IMR-90 (cell line): ENCODE measurements at regions not wholly inside any gene's neighbourhood (a gene's known extent, or its start where the extent isn't known, plus 50 kb on each side); places are given as distances from the start of the nearest gene placed in this dataset.

Source experiments
- ATAC-seq: fragments of 200-7000 bp; cut with Tn5 transposase; 2 replicates; pipeline ENCODE4 v1.9.1; 2020; ENCODE audit warnings: low read depth, mild to moderate bottlenecking, moderate library complexity
- BruUV-seq: library from RNA; stranded (reverse); fragments of 400-500 nt; replicated peaks from 2 replicates; lab custom pipeline; 2021; lab: Mats Ljungman, UMichigan
- CTCF ChIA-PET: fragments of 300-600 bp; formaldehyde crosslinking; extraction: SDS; loops from one replicate; lab custom pipeline; 2021; ENCODE audit warnings: antibody characterized with exemption; lab: Yijun Ruan, JAX
- POLR2A ChIA-PET: fragments of 300-600 bp; sonication (Branson Sonifier 250); formaldehyde crosslinking; loops from one replicate; lab custom pipeline; 2022; ENCODE audit warnings: antibody characterized with exemption; ENCODE audit not compliant: unreplicated experiment; lab: Charles Lee
- DNase-seq: peaks from one replicate; pipeline ENCODE4 v3.0.0; 2013
- H2AFZ ChIP-seq: replicated peaks from 2 replicates; pipeline ENCODE3; 2013; ENCODE audit warnings: low read length, mild to moderate bottlenecking; ENCODE audit not compliant: poor library complexity
- H2AK5ac ChIP-seq: 2 replicates; pipeline ENCODE4 v1.6.1; 2013; ENCODE audit warnings: low read depth, low read length, inconsistent platforms
- H2AK9ac ChIP-seq: replicated peaks from 2 replicates; pipeline ENCODE3; 2013; ENCODE audit warnings: mild to moderate bottlenecking, low read depth, low read length, moderate library complexity; ENCODE audit not compliant: poor library complexity
- H2BK120ac ChIP-seq: 2 replicates; pipeline ENCODE4 v1.6.1; 2013; ENCODE audit warnings: low read depth, low read length, inconsistent platforms
- H2BK15ac ChIP-seq: 3 replicates; pipeline ENCODE4 v1.6.1; 2013; ENCODE audit warnings: low read depth, low read length, inconsistent platforms
- H2BK20ac ChIP-seq: 2 replicates; pipeline ENCODE4 v1.6.1; 2013; ENCODE audit warnings: low read depth, mild to moderate bottlenecking, inconsistent platforms, low read length, moderate library complexity
- H2BK5ac ChIP-seq: 2 replicates; pipeline ENCODE4 v1.6.1; 2013; ENCODE audit warnings: mild to moderate bottlenecking, low read depth, low read length, inconsistent platforms; ENCODE audit not compliant: poor library complexity, severe bottlenecking
- H3K14ac ChIP-seq: replicated peaks from 2 replicates; pipeline ENCODE4 v1.6.1; 2013; ENCODE audit warnings: low read depth, low read length, inconsistent platforms
- H3K18ac ChIP-seq: 2 replicates; pipeline ENCODE4 v1.6.1; 2013; ENCODE audit warnings: low read depth, low read length, control low read depth
- H3K23ac ChIP-seq: 2 replicates; pipeline ENCODE4 v1.6.1; 2013; ENCODE audit warnings: low read depth, low read length, inconsistent platforms
- H3K27ac ChIP-seq: 2 replicates; pipeline ENCODE4 v1.5.1; 2013; ENCODE audit warnings: mild to moderate bottlenecking, control low read depth, low read length; ENCODE audit not compliant: insufficient read depth
- H3K27me3 ChIP-seq: 2 replicates; pipeline ENCODE4 v1.6.1; 2013; ENCODE audit warnings: low read length; ENCODE audit not compliant: control insufficient read depth, insufficient read depth
- H3K36me3 ChIP-seq: 2 replicates; pipeline ENCODE4 v1.6.1; 2013; ENCODE audit warnings: low read length, mixed read lengths; ENCODE audit not compliant: control insufficient read depth, insufficient read depth
- H3K4ac ChIP-seq: 2 replicates; pipeline ENCODE4 v1.6.1; 2013; ENCODE audit warnings: low read depth, low read length, inconsistent platforms
- H3K4me1 ChIP-seq: 2 replicates; pipeline ENCODE4 v1.6.1; 2013; ENCODE audit warnings: low read length, mixed read lengths; ENCODE audit not compliant: control insufficient read depth, insufficient read depth
- H3K4me2 ChIP-seq: 2 replicates; pipeline ENCODE4 v1.6.1; 2013; ENCODE audit warnings: low read depth, mild to moderate bottlenecking, control low read depth, low read length, moderate library complexity
- H3K4me3 ChIP-seq: 2 replicates; pipeline ENCODE4 v1.5.1; 2013; ENCODE audit warnings: low read depth, mild to moderate bottlenecking, control low read depth, low read length, moderate library complexity; ENCODE audit not compliant: insufficient read depth
- H3K56ac ChIP-seq: 2 replicates; pipeline ENCODE4 v1.6.1; 2013; ENCODE audit warnings: low read length, inconsistent platforms; ENCODE audit not compliant: insufficient read depth; ENCODE audit errors: extremely low read depth
- H3K79me1 ChIP-seq, 2 experiments: 2 replicates each; pipeline ENCODE4 v1.6.1; 2013; ENCODE audit warnings: low read length in 2 of 2, inconsistent platforms in 1 of 2, low read depth in 1 of 2
- H3K9ac ChIP-seq: 2 replicates; pipeline ENCODE4 v1.6.1; 2013; ENCODE audit warnings: low read depth, low read length, control low read depth
- H3K9me1 ChIP-seq: 2 replicates; pipeline ENCODE4 v1.6.1; 2013; ENCODE audit warnings: low read length, inconsistent platforms; ENCODE audit not compliant: insufficient read depth
- H3K9me3 ChIP-seq: 2 replicates; pipeline ENCODE4 v1.6.1; 2013; ENCODE audit warnings: low read length; ENCODE audit not compliant: control insufficient read depth, insufficient read depth
- H4K20me1 ChIP-seq: 2 replicates; pipeline ENCODE4 v1.6.1; 2013; ENCODE audit warnings: low read length, inconsistent platforms; ENCODE audit not compliant: insufficient read depth
- H4K5ac ChIP-seq: 2 replicates; pipeline ENCODE4 v1.6.1; 2013; ENCODE audit warnings: mild to moderate bottlenecking, low read depth, low read length, control low read depth
- H4K8ac ChIP-seq, 2 experiments: 2 replicates each; pipeline ENCODE4 v1.6.1; 2013; ENCODE audit warnings: low read depth in 2 of 2, low read length in 2 of 2, control low read depth in 1 of 2, inconsistent platforms in 1 of 2
- H4K91ac ChIP-seq: 2 replicates; pipeline ENCODE4 v1.6.1; 2013; ENCODE audit warnings: low read depth, low read length, inconsistent platforms; ENCODE audit not compliant: insufficient read depth
- BHLHE40 ChIP-seq: fragments of 150-350 bp; IDR thresholded peaks from 2 replicates; pipeline ENCODE4 v1.6.1; 2016; ENCODE audit warnings: mild to moderate bottlenecking, low read depth, low read length
- CEBPB ChIP-seq: IDR thresholded peaks from 2 replicates; pipeline ENCODE4 v1.6.1; 2012; ENCODE audit warnings: low read depth, low read length, improper control_type of control experiment
- CHD1 ChIP-seq: IDR thresholded peaks from 2 replicates; pipeline ENCODE4 v1.6.1; 2012; ENCODE audit warnings: low read depth, low read length, improper control_type of control experiment
- FOS ChIP-seq: fragments of 150-350 bp; IDR thresholded peaks from 2 replicates; pipeline ENCODE4 v1.6.1; 2016; ENCODE audit warnings: low read depth, low read length
- MAFK ChIP-seq: IDR thresholded peaks from 2 replicates; pipeline ENCODE4 v1.6.1; 2012; ENCODE audit warnings: low read depth, low read length, improper control_type of control experiment
- MAZ ChIP-seq: IDR thresholded peaks from 2 replicates; pipeline ENCODE4 v1.6.1; 2012; ENCODE audit warnings: low read depth, mild to moderate bottlenecking, low read length, improper control_type of control experiment, moderate library complexity, borderline replicate concordance
- MXI1 ChIP-seq: IDR thresholded peaks from 2 replicates; pipeline ENCODE4 v1.6.1; 2012; ENCODE audit warnings: low read depth, mild to moderate bottlenecking, low read length, moderate library complexity, borderline replicate concordance
- NFE2L2 ChIP-seq: fragments of 150-350 bp; IDR thresholded peaks from 2 replicates; pipeline ENCODE4 v1.6.1; 2016; ENCODE audit warnings: low read depth, mild to moderate bottlenecking, low read length
- POLR2A ChIP-seq: IDR thresholded peaks from 2 replicates; pipeline ENCODE4 v1.6.1; 2012; ENCODE audit warnings: mild to moderate bottlenecking, low read depth, low read length
- RAD21 ChIP-seq: IDR thresholded peaks from 2 replicates; pipeline ENCODE4 v1.6.1; 2012; ENCODE audit warnings: low read length, improper control_type of control experiment
- RCOR1 ChIP-seq: IDR thresholded peaks from 2 replicates; pipeline ENCODE4 v1.6.1; 2012; ENCODE audit warnings: mild to moderate bottlenecking, low read length, improper control_type of control experiment; ENCODE audit not compliant: insufficient replicate concordance
- RFX5 ChIP-seq: IDR thresholded peaks from 2 replicates; pipeline ENCODE4 v1.8.0; 2012; ENCODE audit warnings: low read depth, mild to moderate bottlenecking, low read length, moderate library complexity
- SMC3 ChIP-seq: fragments of 150-350 bp; IDR thresholded peaks from 2 replicates; pipeline ENCODE4 v1.6.1; 2016; ENCODE audit warnings: low read depth, mild to moderate bottlenecking, antibody characterized with exemption, low read length, moderate library complexity
- WGBS, 2 experiments: methylation state at CpG; one replicate each; pipeline versions ENCODE4 v1.1.5 to v1.1.7; 2013; ENCODE audit warnings: missing lambda C conversion rate in 2 of 2; ENCODE audit not compliant: insufficient read length in 1 of 2; ENCODE audit errors: extremely low coverage in 2 of 2; 5-methylcytosine and 5-hydroxymethylcytosine counted together
- dilution Hi-C: fragments of 300-500 bp; cut with HindIII; formaldehyde crosslinking; loops from one replicate; pipeline ENCODE4 v1.14.3; 2018; ENCODE audit warnings: low sequenced_read_pairs; ENCODE audit not compliant: unreplicated experiment
- in situ Hi-C: fragments of 300-500 bp; cut with MboI; formaldehyde crosslinking; loops from 3 replicates; pipeline ENCODE4 v1.14.3; 2019; ENCODE audit warnings: low sequenced_read_pairs, inconsistent platforms, mixed read lengths
- intact Hi-C: fragments of 100-400 bp; cut with micrococcal nuclease; formaldehyde crosslinking; loops from 2 replicates; pipeline ENCODE4 v1.10.0; 2022
- TF ChIP-seq, protein P1 (sequence below): conservative IDR thresholded peaks from 2 replicates; pipeline ENCODE4 v1.5.1; 2012; ENCODE audit warnings: mild to moderate bottlenecking, low read depth, low read length, improper control_type of control experiment
- TF ChIP-seq, protein P2 (sequence below): fragments of 150-350 bp; IDR thresholded peaks from 2 replicates; pipeline ENCODE4 v1.6.1; 2017; ENCODE audit warnings: mild to moderate bottlenecking, antibody characterized with exemption, low read length, low read depth
- TF ChIP-seq, protein P3 (sequence below): fragments of 150-350 bp; IDR thresholded peaks from 2 replicates; pipeline ENCODE4 v1.6.1; 2016; ENCODE audit warnings: low read depth, mild to moderate bottlenecking, low read length, moderate library complexity, borderline replicate concordance

DNA sequence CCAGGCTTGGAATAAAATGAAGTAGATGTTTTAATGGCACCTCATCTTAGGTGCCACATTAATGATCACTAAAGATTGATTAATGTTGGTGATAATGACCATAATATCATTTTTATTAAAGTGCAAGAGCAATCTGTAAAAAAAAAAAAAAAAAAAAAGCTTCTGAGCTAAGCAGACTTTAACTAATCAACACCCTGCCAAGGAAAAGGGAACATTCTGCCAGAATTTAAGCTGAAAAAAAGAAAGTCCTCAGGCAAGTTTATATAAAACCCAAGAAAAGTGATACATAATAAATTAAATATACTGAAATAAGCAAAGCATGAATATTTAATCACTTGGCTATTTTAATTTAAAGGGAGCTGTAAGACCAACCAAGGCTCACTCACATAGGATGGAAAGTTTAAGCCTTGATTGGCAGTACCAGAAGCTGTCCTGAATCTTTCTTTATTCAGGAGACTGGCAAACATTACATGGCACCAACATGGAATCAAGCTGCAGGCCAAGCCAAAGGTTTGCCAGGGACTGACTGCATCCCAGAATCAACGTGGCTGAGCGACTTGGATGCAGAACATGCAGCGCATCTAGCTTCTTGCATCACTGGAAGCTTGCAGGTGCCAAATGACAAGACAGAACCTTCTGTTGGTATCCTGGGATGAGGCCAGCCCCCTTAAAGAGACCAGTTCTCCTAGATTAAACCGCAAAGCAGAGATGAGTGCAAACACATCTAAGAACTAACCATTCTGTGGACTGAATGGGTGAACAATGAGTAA lies 413.6 kb downstream of the ENC1 start:
- Histone ChIP-seq H3K4me3 (no peak overlapping the region), H3K9ac (no peak overlapping the region), H3K23ac (no peak overlapping the region), H2AK9ac (no peak overlapping the region), H2BK20ac (no peak overlapping the region), H3K27ac (no peak overlapping the region), H2AFZ (no peak overlapping the region), H4K8ac (no peak overlapping the region), H2BK5ac (no peak overlapping the region), H2BK15ac (no peak overlapping the region), H3K56ac (no peak overlapping the region), H3K79me1 (no peaks in the 10 kb centered on the region), H2BK120ac (no peak overlapping the region), H3K9me3 (peaks cover 4% of the 10 kb centered on the region; the same call in 1 of the 2 replicates), H4K91ac (no peak overlapping the region), H3K4ac (no peak overlapping the region), H4K20me1 (no peaks in the 10 kb centered on the region), H3K4me1 (no peaks in the 10 kb centered on the region), H4K5ac (no peak overlapping the region), H3K18ac (no peak overlapping the region), H3K9me1 (no peaks in the 10 kb centered on the region; the same call in 1 of the 2 replicates), H3K14ac (no peak overlapping the region), H2AK5ac (no peak overlapping the region), H3K4me2 (no peak overlapping the region), H3K36me3 (no peaks in the 10 kb centered on the region), H3K27me3 (peaks cover 6% of the 10 kb centered on the region)
- WGBS, 2 experiments = no CpG with 5 or more reads among the region's 4 CpGs
- POLR2A ChIA-PET = no interaction called here
- no peak for ATAC-seq
- BruUV-seq = no TSS peak
- CTCF ChIA-PET = no interaction called here
- dilution Hi-C loops = no loop called here
- in situ Hi-C loops = no loop called here
- intact Hi-C loops = no loop called here
- TF ChIP-seq CHD1 (no peak), CEBPB (no peak), SMC3 (no peak), BHLHE40 (no peak), FOS (no peak), MAFK (no peak), MXI1 (no peak), RFX5 (no peak), NFE2L2 (no peak), RCOR1 (no peak), RAD21 (no peak), POLR2A (no peak), MAZ (no peak)
- TF ChIP-seq, protein P1, sequence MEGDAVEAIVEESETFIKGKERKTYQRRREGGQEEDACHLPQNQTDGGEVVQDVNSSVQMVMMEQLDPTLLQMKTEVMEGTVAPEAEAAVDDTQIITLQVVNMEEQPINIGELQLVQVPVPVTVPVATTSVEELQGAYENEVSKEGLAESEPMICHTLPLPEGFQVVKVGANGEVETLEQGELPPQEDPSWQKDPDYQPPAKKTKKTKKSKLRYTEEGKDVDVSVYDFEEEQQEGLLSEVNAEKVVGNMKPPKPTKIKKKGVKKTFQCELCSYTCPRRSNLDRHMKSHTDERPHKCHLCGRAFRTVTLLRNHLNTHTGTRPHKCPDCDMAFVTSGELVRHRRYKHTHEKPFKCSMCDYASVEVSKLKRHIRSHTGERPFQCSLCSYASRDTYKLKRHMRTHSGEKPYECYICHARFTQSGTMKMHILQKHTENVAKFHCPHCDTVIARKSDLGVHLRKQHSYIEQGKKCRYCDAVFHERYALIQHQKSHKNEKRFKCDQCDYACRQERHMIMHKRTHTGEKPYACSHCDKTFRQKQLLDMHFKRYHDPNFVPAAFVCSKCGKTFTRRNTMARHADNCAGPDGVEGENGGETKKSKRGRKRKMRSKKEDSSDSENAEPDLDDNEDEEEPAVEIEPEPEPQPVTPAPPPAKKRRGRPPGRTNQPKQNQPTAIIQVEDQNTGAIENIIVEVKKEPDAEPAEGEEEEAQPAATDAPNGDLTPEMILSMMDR = no peak
- TF ChIP-seq, protein P2, sequence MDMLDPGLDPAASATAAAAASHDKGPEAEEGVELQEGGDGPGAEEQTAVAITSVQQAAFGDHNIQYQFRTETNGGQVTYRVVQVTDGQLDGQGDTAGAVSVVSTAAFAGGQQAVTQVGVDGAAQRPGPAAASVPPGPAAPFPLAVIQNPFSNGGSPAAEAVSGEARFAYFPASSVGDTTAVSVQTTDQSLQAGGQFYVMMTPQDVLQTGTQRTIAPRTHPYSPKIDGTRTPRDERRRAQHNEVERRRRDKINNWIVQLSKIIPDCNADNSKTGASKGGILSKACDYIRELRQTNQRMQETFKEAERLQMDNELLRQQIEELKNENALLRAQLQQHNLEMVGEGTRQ = no peak
- TF ChIP-seq, protein P3, sequence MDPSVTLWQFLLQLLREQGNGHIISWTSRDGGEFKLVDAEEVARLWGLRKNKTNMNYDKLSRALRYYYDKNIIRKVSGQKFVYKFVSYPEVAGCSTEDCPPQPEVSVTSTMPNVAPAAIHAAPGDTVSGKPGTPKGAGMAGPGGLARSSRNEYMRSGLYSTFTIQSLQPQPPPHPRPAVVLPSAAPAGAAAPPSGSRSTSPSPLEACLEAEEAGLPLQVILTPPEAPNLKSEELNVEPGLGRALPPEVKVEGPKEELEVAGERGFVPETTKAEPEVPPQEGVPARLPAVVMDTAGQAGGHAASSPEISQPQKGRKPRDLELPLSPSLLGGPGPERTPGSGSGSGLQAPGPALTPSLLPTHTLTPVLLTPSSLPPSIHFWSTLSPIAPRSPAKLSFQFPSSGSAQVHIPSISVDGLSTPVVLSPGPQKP = no peak
- no peak for DNase-seq
